Retinal pigment epithelial cell (primary cell): ENCODE measurements at regions not wholly inside any gene's neighbourhood (a gene's known extent, or its start where the extent isn't known, plus 50 kb on each side); places are given as distances from the start of the nearest gene placed in this dataset.
"Not testable (repeated sequence)": the region's sequence is repeated elsewhere in the genome, so short reads cannot be mapped to it uniquely, and the experiment has no call there.

Experiments
- DNase-seq: peaks from one replicate; pipeline ENCODE4 v3.0.0-alpha.2; 2010; ENCODE audit warnings: low read depth
- H3K4me3 ChIP-seq: 2 replicates; pipeline ENCODE4 v1.5.1; 2011; ENCODE audit warnings: mild to moderate bottlenecking, low read length, control low read depth, moderate library complexity
- TF ChIP-seq, protein P1 (sequence below): conservative IDR thresholded peaks from 2 replicates; pipeline ENCODE4 v1.5.1; 2011; ENCODE audit warnings: low read depth, low read length, control low read depth, inconsistent platforms

- TF ChIP-seq, protein P1, sequence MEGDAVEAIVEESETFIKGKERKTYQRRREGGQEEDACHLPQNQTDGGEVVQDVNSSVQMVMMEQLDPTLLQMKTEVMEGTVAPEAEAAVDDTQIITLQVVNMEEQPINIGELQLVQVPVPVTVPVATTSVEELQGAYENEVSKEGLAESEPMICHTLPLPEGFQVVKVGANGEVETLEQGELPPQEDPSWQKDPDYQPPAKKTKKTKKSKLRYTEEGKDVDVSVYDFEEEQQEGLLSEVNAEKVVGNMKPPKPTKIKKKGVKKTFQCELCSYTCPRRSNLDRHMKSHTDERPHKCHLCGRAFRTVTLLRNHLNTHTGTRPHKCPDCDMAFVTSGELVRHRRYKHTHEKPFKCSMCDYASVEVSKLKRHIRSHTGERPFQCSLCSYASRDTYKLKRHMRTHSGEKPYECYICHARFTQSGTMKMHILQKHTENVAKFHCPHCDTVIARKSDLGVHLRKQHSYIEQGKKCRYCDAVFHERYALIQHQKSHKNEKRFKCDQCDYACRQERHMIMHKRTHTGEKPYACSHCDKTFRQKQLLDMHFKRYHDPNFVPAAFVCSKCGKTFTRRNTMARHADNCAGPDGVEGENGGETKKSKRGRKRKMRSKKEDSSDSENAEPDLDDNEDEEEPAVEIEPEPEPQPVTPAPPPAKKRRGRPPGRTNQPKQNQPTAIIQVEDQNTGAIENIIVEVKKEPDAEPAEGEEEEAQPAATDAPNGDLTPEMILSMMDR = no peak
- no peak overlapping the region for H3K4me3 ChIP-seq
- no peak for DNase-seq
Observed at GRCh38 chr14:83624541-83624940, 1905.4 kb upstream of the FLRT2 start.

GRCh38 chr14:83632375-83632774, 1897.6 kb upstream of the FLRT2 start:
- H3K4me3 ChIP-seq = no peak overlapping the region
- peak; percentile 50 for DNase-seq
- TF ChIP-seq, protein P1 = no peak

GRCh38 chr14:83638748-83639504, 1891.0 kb upstream of the FLRT2 start:
- TF ChIP-seq, protein P1 = no peak
- no peak for DNase-seq
- no peak overlapping the region for H3K4me3 ChIP-seq

- not testable (repeated sequence) for DNase-seq, H3K4me3 ChIP-seq
Observed at GRCh38 chr14:83639505-83639875, 1890.5 kb upstream of the FLRT2 start.

DNA sequence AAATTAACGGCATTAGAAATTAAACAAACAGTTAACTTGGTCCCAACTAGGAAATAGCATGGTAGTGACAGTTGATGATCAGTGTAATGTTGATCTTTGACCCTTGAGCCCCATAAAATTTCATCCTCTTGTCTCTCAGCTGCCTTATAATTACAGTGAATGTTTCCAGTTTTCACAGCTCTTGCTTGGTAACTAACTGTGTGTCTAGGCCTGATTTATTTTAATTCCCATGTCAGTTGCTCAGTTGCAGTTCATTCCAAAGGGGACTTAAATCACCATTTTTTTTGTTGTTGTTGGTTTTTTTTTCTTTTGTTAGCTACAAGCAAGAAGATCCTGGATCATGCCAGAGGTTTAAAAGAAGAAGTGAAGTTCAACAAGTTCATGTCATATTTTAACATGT, 1883.7 kb upstream of the FLRT2 start:
- TF ChIP-seq, protein P1 = no peak
- H3K4me3 ChIP-seq = no peak overlapping the region
- no peak for DNase-seq

DNA sequence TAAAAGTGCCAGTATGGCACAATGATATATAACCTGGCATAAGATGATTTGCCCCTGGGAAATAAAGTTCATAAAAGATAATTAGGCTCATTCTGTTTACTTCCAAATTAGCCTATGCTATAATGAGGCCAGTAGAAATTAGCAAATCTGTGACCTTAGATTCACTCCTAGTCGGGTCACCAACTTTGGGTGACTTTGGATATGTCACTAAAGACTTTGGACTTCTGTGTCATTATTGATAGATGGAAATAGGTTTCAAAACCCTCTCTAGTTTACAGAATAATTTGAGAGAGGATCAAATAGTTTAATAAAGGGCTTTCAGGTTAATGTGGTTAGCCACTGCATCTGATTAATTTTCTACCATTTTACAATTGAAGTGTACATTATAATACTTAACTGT, 1869.3 kb upstream of the FLRT2 start:
- no peak for DNase-seq

DNA sequence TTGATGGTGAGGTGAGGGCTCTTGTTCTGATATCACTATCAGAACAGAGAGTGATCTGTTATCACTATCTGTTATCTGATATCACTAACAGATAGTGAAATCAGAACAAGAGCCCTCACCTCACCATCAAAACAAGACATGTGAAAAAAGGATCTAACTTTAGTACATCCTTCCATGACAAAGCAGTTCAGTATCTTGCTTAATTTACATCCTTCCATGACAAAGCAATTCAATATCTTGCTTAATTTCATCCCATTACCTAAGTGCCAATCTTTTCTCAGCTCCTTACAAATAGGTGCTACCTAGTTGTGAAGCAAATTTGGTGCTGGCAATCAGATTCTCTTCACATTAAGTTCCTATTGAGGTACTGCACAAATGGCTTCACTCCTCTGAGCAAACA, 1865.6 kb upstream of the FLRT2 start:
- TF ChIP-seq, protein P1 = no peak
- H3K4me3 ChIP-seq = no peak overlapping the region
- no peak for DNase-seq

More for the DNA sequence above, 1869.3 kb upstream of the FLRT2 start:
- H3K4me3 ChIP-seq = no peak overlapping the region
- TF ChIP-seq, protein P1 = no peak
